Left lobe of liver (tissue), 2 donors: ENCODE measurements at regions not wholly inside any gene's neighbourhood (a gene's known extent, or its start where the extent isn't known, plus 50 kb on each side); places are given as distances from the start of the nearest gene placed in this dataset.

ENCODE experiments used
- ATAC-seq: fragments of 200-7000 bp; cut with Tn5 transposase; one replicate; pipeline ENCODE4 v1.9.1; 2020; ENCODE audit warnings: mild to moderate bottlenecking, moderate library complexity
- DNase-seq: peaks from one replicate; pipeline ENCODE4 v3.0.0-alpha.2; 2020; ENCODE audit warnings: low spot score
- donor health status: DM: no; HTN: no; CAD: no; lungs with moderate emphysema.
- donor health status: DM: no; HTN: yes; CAD: no.

DNA sequence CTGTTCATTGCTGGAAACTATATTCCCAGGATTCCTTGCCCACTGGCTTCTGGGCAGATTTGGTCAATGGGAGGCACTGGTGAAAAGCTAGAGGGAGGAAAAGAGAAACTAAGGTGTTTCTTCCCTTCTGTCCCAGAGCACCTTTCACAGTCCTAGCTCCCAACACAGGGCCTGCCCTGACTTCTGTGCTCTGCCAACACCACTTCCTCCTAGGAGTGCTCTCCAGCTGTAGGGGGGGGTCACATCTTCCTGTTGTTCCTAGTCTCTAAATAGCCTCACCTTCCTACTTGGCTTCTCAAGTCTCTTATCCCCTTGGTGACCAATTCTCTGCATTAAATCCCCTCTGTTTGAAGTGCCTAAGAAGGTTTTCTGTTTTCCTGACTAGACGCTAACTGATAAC is 115.4 kb downstream of the ADRB2 start:
- DNase-seq (no peak), ATAC-seq (no peak)

DNA sequence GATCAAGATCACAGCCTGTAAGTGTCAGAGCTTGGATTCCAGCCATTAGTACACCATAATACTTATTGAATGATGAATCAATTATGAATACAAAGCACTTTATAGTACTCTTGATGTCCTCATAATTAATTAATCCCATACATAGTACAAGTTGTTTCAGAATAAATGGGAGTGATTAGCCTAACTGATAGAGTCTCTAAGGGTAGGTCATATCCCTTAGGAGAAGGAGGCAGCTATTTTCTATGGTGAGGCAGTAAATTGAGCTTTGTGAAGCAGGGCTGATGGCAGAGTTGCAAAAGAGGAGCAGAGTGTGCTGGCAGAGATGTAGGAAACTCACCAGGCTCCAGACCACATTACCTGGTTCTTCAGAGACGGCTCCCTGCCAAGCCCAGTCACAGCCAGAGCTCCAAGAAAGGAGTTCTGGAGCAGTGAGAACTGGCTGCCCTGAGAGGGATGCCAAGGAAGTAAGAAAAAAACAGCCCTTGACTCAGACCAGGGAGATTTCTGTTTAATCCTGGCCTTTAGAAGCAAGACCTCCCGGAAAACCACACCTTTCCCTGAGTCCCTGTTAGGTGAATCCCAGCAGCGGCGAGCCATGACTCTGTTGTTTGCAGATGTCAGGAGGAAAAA is 112.9 kb downstream of the SH3TC2 start:
- no peak for DNase-seq
- no peak for ATAC-seq

DNA sequence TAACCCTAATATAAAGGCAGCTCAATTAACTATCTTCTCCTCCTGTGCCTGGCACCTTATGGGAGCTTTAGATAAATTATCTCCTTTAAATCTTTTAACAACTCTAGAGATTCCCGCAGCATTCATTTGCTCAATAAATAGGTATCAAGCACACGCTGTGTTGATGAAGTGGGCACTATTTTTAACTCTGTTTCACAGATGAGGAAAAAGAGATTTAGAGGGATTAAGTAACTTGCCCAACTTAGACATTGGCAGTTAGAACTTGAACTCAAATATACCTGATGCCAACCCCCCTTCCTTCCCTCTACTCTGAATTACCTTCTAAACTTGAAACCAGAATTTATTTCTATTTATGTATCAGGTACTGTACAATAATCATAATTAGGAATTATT is 112.4 kb downstream of the SH3TC2 start:
- DNase-seq (no peak), ATAC-seq (no peak)

DNA sequence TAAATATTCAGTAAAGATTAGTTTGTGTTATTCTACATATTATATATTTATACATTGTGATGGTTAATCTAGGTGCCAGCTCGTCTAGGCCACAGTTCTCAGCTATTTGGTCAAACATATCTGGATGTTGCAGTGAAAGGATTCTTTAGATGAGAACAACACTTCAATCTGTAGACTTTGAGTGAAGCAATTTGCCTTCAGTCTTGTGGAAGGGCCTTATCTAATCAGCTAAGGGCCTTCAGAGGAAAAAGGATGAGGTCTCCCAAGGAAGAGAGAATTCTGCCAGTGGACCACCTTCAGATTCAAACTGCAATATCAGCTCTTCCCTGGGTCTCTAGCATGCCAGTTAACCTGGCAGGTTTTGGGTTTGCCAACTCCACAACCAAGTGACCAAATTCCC is 112.0 kb downstream of the SH3TC2 start:
- DNase-seq, result no peak
- no peak for ATAC-seq

DNA sequence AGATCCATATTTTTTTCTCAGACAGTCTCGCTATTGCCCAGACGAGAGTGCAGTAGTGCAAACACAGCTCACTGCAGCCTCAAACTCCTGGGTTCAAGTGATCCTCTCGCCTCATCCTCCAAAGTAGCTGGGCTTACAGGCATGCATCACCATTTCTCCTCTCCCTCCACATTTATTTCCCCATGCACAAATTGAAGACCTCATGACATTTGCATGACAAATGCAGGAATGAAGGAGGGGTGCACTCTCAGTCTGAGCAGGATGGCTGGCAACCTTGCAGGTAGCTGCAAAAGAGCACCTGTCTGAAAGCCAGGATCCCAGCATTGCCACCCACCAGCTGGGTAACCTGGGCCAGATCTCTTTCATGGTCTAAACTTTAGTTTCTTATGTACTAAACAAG is 111.2 kb downstream of the SH3TC2 start:
- ATAC-seq (no peak), DNase-seq (no peak)

DNA sequence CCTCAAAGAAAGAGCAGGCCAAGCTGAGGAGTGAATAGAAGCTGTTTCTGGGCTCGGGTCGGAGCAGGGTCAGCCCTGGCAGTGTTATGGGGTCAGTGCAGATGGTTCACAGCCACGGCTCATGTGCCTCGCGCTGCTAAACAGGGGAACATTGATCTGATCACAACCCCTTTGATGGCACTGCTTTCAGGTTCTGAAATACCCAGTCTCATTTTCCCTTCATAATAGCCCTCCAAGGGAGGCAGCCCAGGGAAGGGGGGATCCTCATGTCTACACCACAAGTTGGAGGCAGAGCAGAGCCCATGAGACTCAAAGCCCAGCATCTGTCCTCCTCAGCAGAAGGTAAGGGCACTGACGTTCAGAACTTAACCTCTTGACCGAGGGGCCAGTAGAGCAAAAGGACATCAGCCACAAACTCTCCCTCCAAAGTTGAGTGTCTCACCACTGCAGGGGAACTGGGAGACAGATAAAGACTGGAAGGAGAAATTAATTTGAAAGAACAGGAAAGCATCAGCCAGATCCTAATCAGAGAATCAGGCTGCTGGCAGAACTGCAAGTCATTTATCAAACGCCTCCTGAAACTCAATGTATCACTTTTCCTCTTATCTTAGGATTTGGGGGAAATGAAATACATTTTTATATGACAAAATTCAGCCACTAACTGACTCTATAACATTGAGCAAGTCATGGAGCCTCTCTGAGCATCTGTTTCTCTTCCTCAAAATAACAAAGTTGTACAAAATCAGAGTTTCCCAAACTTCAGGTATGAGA is 110.6 kb downstream of the SH3TC2 start:
- ATAC-seq (no peak), DNase-seq (no peak)

DNA sequence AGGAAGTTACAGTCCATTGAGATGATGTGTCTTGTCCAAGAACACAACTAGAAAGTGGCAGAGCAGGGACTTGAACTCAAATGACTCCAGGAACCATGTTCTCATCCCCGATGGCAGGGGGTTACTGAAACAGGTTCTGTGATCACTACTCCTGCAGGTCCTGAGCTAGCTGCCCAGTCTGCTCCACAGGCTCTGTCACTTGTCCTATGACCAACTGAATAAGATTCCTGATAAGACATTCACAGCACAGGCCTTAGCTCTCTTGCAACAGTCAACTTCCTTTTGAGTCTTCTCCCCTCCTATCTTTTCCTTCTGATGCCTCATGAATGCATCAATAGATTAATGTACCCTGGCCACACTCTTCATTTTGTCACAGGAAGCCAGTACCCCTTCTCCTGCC is 109.2 kb downstream of the SH3TC2 start:
- no peak for ATAC-seq
- DNase-seq, result no peak
